Endodermal cell (in vitro differentiated cells): ENCODE measurements at regions not wholly inside any gene's neighbourhood (a gene's known extent, or its start where the extent isn't known, plus 50 kb on each side); places are given as distances from the start of the nearest gene placed in this dataset.

Experiments
- DNase-seq: peaks from one replicate; pipeline ENCODE4 v3.0.0-alpha.2; 2017
- H3K27ac ChIP-seq: 2 replicates; pipeline ENCODE4 v1.5.1; 2013; ENCODE audit warnings: mild to moderate bottlenecking, low read depth, low read length, moderate library complexity
- H3K27me3 ChIP-seq: 2 replicates; pipeline ENCODE4 v1.6.1; 2013; ENCODE audit warnings: mild to moderate bottlenecking, low read length, moderate library complexity; ENCODE audit not compliant: insufficient read depth, control insufficient read depth, poor library complexity, severe bottlenecking
- H3K36me3 ChIP-seq: 2 replicates; pipeline ENCODE4 v1.7.0; 2013; ENCODE audit warnings: mild to moderate bottlenecking, low read length, moderate library complexity; ENCODE audit not compliant: control insufficient read depth, insufficient read depth
- H3K4me1 ChIP-seq: one replicate; pipeline ENCODE4 v1.7.0; 2013; ENCODE audit warnings: low read length; ENCODE audit not compliant: control insufficient read depth, insufficient read depth
- H3K4me3 ChIP-seq: 2 replicates; pipeline ENCODE4 v1.5.1; 2013; ENCODE audit warnings: mild to moderate bottlenecking, low read length, moderate library complexity
- H3K9ac ChIP-seq: 2 replicates; pipeline ENCODE4 v1.6.1; 2013; ENCODE audit warnings: mild to moderate bottlenecking, low read length, moderate library complexity; ENCODE audit not compliant: poor library complexity, severe bottlenecking; ENCODE audit errors: extremely low read depth
- H3K9me3 ChIP-seq: 2 replicates; pipeline ENCODE4 v1.6.1; 2013; ENCODE audit warnings: mild to moderate bottlenecking, low read length, moderate library complexity; ENCODE audit not compliant: control insufficient read depth
- H3K27ac Mint-ChIP-seq: 2 replicates; pipeline ENCODE4 v1.8.0; 2020; ENCODE audit warnings: mixed read lengths
- H3K27me3 Mint-ChIP-seq: 2 replicates; pipeline ENCODE4 v1.8.0; 2021; ENCODE audit warnings: mild to moderate bottlenecking, mixed read lengths; ENCODE audit not compliant: insufficient read depth
- H3K36me3 Mint-ChIP-seq: 2 replicates; pipeline ENCODE4 v1.8.0; 2020; ENCODE audit warnings: low read depth, mixed read lengths
- H3K4me1 Mint-ChIP-seq: 2 replicates; pipeline ENCODE4 v1.8.0; 2020; ENCODE audit warnings: mixed read lengths
- H3K4me3 Mint-ChIP-seq: 2 replicates; pipeline ENCODE4 v1.8.0; 2020; ENCODE audit warnings: mild to moderate bottlenecking, moderate library complexity, mixed read lengths
- H3K9me3 Mint-ChIP-seq: 2 replicates; pipeline ENCODE4 v1.8.0; 2020; ENCODE audit warnings: mild to moderate bottlenecking, mixed read lengths
- CTCF ChIP-seq: fragments of 200-600 bp; sonication (generic); conservative IDR thresholded peaks from 2 replicates; pipeline ENCODE4 v1.5.0; 2021; ENCODE audit warnings: antibody characterized with exemption, mild to moderate bottlenecking
- WGBS, 2 experiments: methylation state at CpG; one replicate each; pipeline versions ENCODE4 v1.1.5 to v1.1.7; 2013; ENCODE audit warnings: missing lambda C conversion rate in 2 of 2, mixed read lengths in 1 of 2; ENCODE audit not compliant: insufficient coverage in 1 of 2, insufficient read length in 1 of 2; 5-methylcytosine and 5-hydroxymethylcytosine counted together

GRCh38 chr6:67676892-67677291 is 958.2 kb upstream of the ADGRB3 start:
- H3K4me1 ChIP-seq: no peaks in the 10 kb centered on the region
- DNase-seq: no peak
- peaks cover 28% of the 10 kb centered on the region for H3K9me3 Mint-ChIP-seq
- H3K4me3 Mint-ChIP-seq: no peak overlapping the region
- H3K4me1 Mint-ChIP-seq: no peaks in the 10 kb centered on the region
- no peak overlapping the region for H3K27ac Mint-ChIP-seq
- H3K27me3 ChIP-seq: no peaks in the 10 kb centered on the region
- no CpG with 5 or more reads among the region's 1 CpG for WGBS, 2 experiments
- no peak overlapping the region for H3K9ac ChIP-seq
- H3K36me3 Mint-ChIP-seq: no peaks in the 10 kb centered on the region
- no peak overlapping the region for H3K4me3 ChIP-seq
- no peak overlapping the region for H3K27ac ChIP-seq
- peaks cover 31% of the 10 kb centered on the region for H3K9me3 ChIP-seq
- TF ChIP-seq CTCF: no peak
- H3K36me3 ChIP-seq: no peaks in the 10 kb centered on the region
- no peaks in the 10 kb centered on the region for H3K27me3 Mint-ChIP-seq

DNA sequence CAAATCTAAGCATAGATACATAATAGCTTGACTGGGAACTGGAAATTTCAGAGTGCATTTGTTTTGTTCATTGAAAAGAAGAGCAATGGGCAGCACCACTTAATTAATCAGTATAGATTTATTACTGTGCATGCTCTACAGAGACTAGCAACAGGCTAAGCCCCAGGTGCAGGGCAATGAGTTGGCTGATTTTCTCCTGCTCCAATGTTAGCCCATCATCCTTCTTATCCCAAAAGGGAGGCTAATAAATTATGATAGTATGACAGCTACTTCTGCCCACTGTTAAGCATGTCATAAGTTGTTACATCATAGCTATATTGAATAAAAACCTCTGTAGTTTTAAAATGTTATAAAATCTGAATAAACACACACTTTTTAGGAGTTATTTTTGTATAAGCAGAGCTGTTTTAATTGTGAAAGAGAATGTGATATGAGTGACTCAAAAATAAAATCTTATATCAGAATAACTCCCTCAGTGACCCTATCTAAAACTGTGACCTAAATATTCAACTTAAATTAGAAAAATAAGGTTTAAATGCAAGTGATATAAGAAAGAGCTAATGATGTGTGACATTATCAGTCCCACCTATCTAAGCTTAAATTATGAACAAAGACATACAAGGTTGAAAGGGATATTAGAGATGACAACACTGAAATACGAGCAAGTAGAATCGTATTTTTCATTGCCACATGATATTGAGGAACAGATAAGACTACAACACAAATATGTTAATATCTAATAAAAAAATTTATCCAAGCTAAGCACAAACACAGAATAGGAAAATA is 967.3 kb upstream of the ADGRB3 start:
- Histone ChIP-seq H3K9me3 (peaks cover 13% of the 10 kb centered on the region), H3K4me1 (no peaks in the 10 kb centered on the region), H3K27ac (no peak overlapping the region), H3K27me3 (no peaks in the 10 kb centered on the region), H3K9ac (no peak overlapping the region), H3K36me3 (no peaks in the 10 kb centered on the region), H3K4me3 (no peak overlapping the region)
- no peak for TF ChIP-seq CTCF
- no CpG with 5 or more reads among the region's 2 CpGs for WGBS, 2 experiments
- Mint-ChIP-seq H3K36me3 (no peaks in the 10 kb centered on the region), H3K4me1 (no peaks in the 10 kb centered on the region), H3K27ac (no peak overlapping the region), H3K4me3 (no peak overlapping the region), H3K27me3 (no peaks in the 10 kb centered on the region), H3K9me3 (peaks cover 7% of the 10 kb centered on the region)
- DNase-seq: no peak

DNA sequence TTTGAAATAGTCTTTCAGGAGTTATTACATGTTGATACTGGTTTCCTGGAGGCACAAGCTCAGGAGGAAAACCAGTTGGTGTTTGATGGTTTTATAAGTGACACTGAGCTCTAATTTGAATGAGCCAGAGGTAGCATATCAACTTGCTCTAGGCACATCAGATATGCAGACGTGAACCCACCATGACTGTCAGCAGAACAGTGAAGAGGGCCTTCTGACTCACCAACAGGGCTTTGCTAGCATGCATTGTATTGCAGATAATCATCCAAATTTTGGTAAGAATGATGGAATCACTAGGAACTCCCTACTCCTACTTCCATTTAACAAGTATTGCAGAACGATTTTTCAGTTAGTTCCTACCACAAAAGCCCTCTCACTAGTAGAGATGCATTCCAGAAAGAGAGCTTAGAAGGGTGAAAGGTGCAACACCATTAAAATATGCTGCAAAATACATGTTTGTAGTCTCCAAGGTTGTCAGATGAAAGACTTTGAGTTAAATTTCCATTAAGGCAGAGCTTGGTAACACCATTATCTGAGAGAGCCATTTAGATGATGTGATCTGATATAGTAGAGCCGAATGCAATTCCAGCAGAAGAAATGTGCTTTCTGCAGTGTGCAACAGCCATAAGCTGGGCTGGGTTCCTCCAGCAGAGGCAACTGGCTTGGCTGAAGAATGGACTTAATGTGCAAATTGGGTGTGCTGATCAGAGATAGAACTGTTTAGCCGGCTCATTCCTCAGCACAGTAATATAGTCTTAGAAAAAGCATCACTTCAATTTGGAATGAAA is 968.7 kb upstream of the ADGRB3 start:
- Mint-ChIP-seq H3K9me3 (peaks cover 1% of the 10 kb centered on the region), H3K36me3 (no peaks in the 10 kb centered on the region), H3K27me3 (no peaks in the 10 kb centered on the region), H3K4me1 (no peaks in the 10 kb centered on the region), H3K4me3 (no peak overlapping the region), H3K27ac (no peak overlapping the region)
- no peaks in the 10 kb centered on the region for H3K36me3 ChIP-seq
- no peak overlapping the region for H3K4me3 ChIP-seq
- TF ChIP-seq CTCF: no peak
- no peaks in the 10 kb centered on the region for H3K27me3 ChIP-seq
- 92 to 94% methylated on average over 2 to 4 of the region's 4 CpGs for WGBS, 2 experiments
- H3K4me1 ChIP-seq: no peaks in the 10 kb centered on the region
- peaks cover 5% of the 10 kb centered on the region for H3K9me3 ChIP-seq
- no peak overlapping the region for H3K9ac ChIP-seq
- H3K27ac ChIP-seq: no peak overlapping the region
- DNase-seq: no peak
